ENCODE measurements at regions not wholly inside any gene's neighbourhood (a gene's known extent, or its start where the extent isn't known, plus 50 kb on each side); places are given as distances from the start of the nearest gene placed in this dataset.

DNA sequence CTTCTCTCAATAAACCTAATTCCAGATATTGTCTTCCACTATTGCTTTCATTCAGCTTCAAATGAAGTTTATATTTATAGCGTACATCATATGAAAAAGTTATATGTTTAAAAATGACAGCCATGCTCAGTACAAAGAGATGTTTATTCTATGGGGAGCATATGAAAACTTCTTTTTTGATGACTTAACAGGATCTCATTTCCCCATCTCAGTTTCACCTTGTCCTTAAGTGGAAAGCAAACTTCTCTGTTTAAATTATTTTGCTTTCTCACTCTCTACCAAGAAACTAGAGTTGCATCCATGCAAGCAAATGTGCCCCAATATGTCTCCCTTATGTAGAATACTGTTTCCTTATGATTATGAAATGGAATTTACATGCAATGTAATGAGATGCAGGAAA lies 799.5 kb upstream of the RGS18 start:
- TF ChIP-seq POLR2AphosphoS5 (IDR thresholded peaks at IDR 0.05) (no peak), POLR2A (IDR thresholded peaks at IDR 0.05) (no peak)
- TF ChIP-seq, protein P1, sequence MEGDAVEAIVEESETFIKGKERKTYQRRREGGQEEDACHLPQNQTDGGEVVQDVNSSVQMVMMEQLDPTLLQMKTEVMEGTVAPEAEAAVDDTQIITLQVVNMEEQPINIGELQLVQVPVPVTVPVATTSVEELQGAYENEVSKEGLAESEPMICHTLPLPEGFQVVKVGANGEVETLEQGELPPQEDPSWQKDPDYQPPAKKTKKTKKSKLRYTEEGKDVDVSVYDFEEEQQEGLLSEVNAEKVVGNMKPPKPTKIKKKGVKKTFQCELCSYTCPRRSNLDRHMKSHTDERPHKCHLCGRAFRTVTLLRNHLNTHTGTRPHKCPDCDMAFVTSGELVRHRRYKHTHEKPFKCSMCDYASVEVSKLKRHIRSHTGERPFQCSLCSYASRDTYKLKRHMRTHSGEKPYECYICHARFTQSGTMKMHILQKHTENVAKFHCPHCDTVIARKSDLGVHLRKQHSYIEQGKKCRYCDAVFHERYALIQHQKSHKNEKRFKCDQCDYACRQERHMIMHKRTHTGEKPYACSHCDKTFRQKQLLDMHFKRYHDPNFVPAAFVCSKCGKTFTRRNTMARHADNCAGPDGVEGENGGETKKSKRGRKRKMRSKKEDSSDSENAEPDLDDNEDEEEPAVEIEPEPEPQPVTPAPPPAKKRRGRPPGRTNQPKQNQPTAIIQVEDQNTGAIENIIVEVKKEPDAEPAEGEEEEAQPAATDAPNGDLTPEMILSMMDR (IDR thresholded peaks at IDR 0.05) = no peak
